ENCODE measurements at regions not wholly inside any gene's neighbourhood (a gene's known extent, or its start where the extent isn't known, plus 50 kb on each side); places are given as distances from the start of the nearest gene placed in this dataset.

- intact Hi-C loops (cut with DNase I): no loop called here
- Histone ChIP-seq H3K4me1 (peaks cover 0 to 8% (median 8%) of the 10 kb centered on the region in 4 donors), H3K36me3 (no peaks in the 10 kb centered on the region), H3K4me3 (no peak overlapping the region), H3K9me3 (peaks cover 0 to 25% (median 13%) of the 10 kb centered on the region in 4 donors), H3K27ac (replicated peaks in 1 of 4) (no peak overlapping the region), H3K27me3 (peaks cover 0 to 50% (median 0%) of the 10 kb centered on the region in 4 donors)
- no peak for TF ChIP-seq EP300 (IDR thresholded peaks at IDR 0.05)
- no peak for TF ChIP-seq POLR2A (IDR thresholded peaks at IDR 0.05; ENCODE audit: low read depth)
- no peak for TF ChIP-seq CTCF (IDR thresholded peaks at IDR 0.05)
- no peak for TF ChIP-seq POLR2AphosphoS5 (IDR thresholded peaks at IDR 0.05)
- WGBS: 74% methylated on average over 7 of the region's 14 CpGs
- DNase-seq (ENCODE audit: extremely low spot score): no peak
Observed at GRCh38 chr7:155191137-155191536, 106.5 kb upstream of the INSIG1 start.

GRCh38 chr7:155191901-155192478 lies 105.7 kb upstream of the INSIG1 start:
- TF ChIP-seq EP300 (IDR thresholded peaks at IDR 0.05) (no peak), POLR2A (IDR thresholded peaks at IDR 0.05; ENCODE audit: low read depth) (no peak), POLR2AphosphoS5 (IDR thresholded peaks at IDR 0.05) (no peak), CTCF (IDR thresholded peaks at IDR 0.05) (no peak)
- H3K27me3 ChIP-seq: peaks cover 0 to 50% (median 0%) of the 10 kb centered on the region in 4 donors
- no peak for DNase-seq (ENCODE audit: extremely low spot score)
- peaks cover 0 to 8% (median 8%) of the 10 kb centered on the region in 4 donors for H3K4me1 ChIP-seq
- H3K27ac ChIP-seq (replicated peaks in 1 of 4): no peak overlapping the region
- intact Hi-C loops (cut with DNase I): no loop called here
- peaks cover 0 to 25% (median 16%) of the 10 kb centered on the region in 4 donors for H3K9me3 ChIP-seq
- 88% methylated on average over 4 of the region's 4 CpGs for WGBS
- no peaks in the 10 kb centered on the region for H3K36me3 ChIP-seq
- no peak overlapping the region for H3K4me3 ChIP-seq

- intact Hi-C loops (cut with DNase I): no loop called here
- 86% methylated on average over 11 of the region's 11 CpGs for WGBS
Observed at GRCh38 chr7:155192961-155193640, 104.6 kb upstream of the INSIG1 start.

GRCh38 chr7:155193716-155194115 lies 104.0 kb upstream of the INSIG1 start:
- Histone ChIP-seq H3K27me3 (peaks cover 0 to 49% (median 0%) of the 10 kb centered on the region in 4 donors), H3K9me3 (peaks cover 0 to 22% (median 18%) of the 10 kb centered on the region in 4 donors), H3K4me3 (no peak overlapping the region), H3K4me1 (peaks cover 0 to 8% (median 8%) of the 10 kb centered on the region in 4 donors), H3K36me3 (no peaks in the 10 kb centered on the region), H3K27ac (replicated peaks in 1 of 4) (no peak overlapping the region)
- TF ChIP-seq EP300 (IDR thresholded peaks at IDR 0.05): no peak
- TF ChIP-seq CTCF (IDR thresholded peaks at IDR 0.05): no peak
- TF ChIP-seq POLR2AphosphoS5 (IDR thresholded peaks at IDR 0.05): no peak
- TF ChIP-seq POLR2A (IDR thresholded peaks at IDR 0.05; ENCODE audit: low read depth): no peak
- intact Hi-C loops (cut with DNase I): no loop called here
- 74% methylated on average over 3 of the region's 3 CpGs for WGBS
- no peak for DNase-seq (ENCODE audit: extremely low spot score)

More at GRCh38 chr7:155192961-155193640, 104.6 kb upstream of the INSIG1 start:
- no peaks in the 10 kb centered on the region for H3K36me3 ChIP-seq
- peaks cover 0 to 22% (median 18%) of the 10 kb centered on the region in 4 donors for H3K9me3 ChIP-seq
- H3K4me1 ChIP-seq: peaks cover 0 to 8% (median 8%) of the 10 kb centered on the region in 4 donors
- H3K27me3 ChIP-seq: peaks cover 0 to 42% (median 0%) of the 10 kb centered on the region in 4 donors
- no peak overlapping the region for H3K27ac ChIP-seq (replicated peaks in 1 of 4)
- TF ChIP-seq POLR2AphosphoS5 (IDR thresholded peaks at IDR 0.05): no peak
- no peak for TF ChIP-seq EP300 (IDR thresholded peaks at IDR 0.05)
- no peak for TF ChIP-seq POLR2A (IDR thresholded peaks at IDR 0.05; ENCODE audit: low read depth)
- TF ChIP-seq CTCF (IDR thresholded peaks at IDR 0.05): no peak
- H3K4me3 ChIP-seq: no peak overlapping the region
- DNase-seq (ENCODE audit: extremely low spot score): no peak
